Hippocampal formation (tissue), 2 donors: ENCODE measurements at regions not wholly inside any gene's neighbourhood (a gene's known extent, or its start where the extent isn't known, plus 50 kb on each side); places are given as distances from the start of the nearest gene placed in this dataset.
"Not testable (repeated sequence)": the region's sequence is repeated elsewhere in the genome, so short reads cannot be mapped to it uniquely, and the experiment has no call there.

ENCODE experiments used
- DNase-seq, 2 donors: peaks; one replicate each; lab custom pipeline; 2025; lab: John Stamatoyannopoulos, UW

DNA sequence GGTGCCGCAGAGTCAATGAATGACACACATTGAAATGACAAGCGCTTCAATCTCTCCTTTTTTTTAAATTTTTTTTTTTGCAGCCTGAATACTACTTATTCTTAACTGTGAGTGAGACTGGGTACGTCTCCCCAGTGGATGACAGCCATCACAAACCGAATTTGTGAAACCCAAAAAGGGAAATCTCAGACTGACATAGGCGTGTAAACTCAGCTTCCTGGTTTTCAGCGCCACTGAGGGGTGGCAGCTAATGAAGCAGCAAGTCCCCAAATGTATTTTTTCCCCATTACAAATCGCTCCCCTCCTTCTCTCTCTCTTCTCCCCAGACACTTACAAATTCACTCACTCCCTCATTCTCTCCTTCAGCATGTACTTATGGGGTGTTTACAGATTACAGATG is 196.0 kb downstream of the MAF start:
- no peak for DNase-seq

DNA sequence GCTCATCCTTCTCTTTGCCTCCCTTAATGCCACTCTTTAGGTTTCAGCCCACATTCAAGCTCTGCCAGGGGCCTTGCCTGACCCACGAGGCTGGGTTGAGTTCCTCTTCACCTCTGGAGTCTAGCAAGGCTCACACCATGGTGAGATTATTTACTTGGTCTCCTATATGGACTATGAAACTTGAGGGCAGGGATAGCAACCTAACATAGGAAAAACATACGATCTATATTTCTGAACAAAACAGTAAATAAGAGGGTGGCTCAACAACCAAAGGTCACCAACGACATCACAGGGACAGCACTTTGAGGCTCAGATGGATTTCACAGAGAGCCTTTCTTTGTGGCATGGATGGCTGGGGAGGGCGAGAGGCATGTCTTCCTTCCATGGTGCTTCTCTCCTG is 197.0 kb downstream of the MAF start:
- no peak for DNase-seq

GRCh38 chr16:79402920-79403319 is 197.6 kb downstream of the MAF start:
- DNase-seq = no peak

GRCh38 chr16:79402356-79402755 is 198.2 kb downstream of the MAF start:
- no peak for DNase-seq

- DNase-seq = no peak
Observed at GRCh38 chr16:79401782-79402181, 198.8 kb downstream of the MAF start.

GRCh38 chr16:79401157-79401556 is 199.4 kb downstream of the MAF start:
- no peak for DNase-seq

DNA sequence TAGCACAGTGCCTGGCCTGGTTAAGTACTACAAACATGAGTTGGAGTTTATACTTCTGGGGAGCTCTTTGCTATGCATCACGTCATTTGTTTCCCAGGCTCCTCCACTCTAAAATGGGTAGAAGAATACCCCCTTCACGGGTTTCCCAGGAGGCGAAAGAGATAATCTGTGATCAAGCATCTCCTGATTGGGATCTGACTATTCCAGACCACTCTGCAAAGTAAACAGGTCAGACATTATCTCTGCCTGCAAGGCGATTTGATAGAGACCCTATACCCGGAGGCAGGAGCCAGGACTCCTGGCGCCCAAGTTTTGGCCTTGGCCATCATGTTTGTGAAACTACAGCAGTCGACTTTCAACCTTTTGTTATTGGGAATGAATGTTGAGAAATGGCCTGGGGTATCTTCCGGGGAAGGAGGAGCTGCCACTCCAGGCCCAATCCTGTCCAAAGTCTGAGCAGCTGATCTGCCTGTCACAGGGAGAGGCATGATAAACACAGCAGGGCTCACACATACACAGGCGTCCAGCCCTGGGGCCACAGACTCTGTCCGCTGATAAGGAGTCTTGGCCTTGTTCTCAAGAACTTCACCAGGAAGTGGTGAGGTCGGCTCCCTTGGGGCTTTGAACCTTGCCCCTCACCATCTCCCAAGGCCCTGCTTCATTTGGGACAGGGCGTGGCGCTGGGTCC is 199.9 kb downstream of the MAF start:
- DNase-seq = no peak

DNA sequence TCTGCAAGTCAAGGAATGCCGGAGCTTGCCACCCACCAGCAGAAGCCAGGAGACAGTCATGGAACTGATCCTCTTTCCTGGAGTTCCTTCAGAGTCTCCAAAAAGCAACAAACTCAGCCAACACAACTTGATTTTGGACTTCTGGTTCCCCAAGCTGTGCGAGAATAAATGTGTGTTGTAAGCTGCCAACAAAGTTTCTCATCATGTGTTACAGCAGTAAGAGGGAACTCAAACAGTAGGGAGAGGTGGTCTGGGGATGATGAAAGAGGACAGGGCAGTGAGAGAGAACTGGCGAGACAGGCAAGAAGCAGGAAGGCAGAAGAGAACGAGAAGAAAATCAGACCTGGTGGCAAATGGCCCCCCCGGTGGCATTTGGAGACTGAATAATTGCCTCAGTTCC is 204.9 kb downstream of the MAF start:
- DNase-seq = no peak

- no peak for DNase-seq
Observed at GRCh38 chr16:79394206-79394605, 206.3 kb downstream of the MAF start.

- no peak for DNase-seq
Observed at GRCh38 chr16:79393564-79393963, 207.0 kb downstream of the MAF start.

DNA sequence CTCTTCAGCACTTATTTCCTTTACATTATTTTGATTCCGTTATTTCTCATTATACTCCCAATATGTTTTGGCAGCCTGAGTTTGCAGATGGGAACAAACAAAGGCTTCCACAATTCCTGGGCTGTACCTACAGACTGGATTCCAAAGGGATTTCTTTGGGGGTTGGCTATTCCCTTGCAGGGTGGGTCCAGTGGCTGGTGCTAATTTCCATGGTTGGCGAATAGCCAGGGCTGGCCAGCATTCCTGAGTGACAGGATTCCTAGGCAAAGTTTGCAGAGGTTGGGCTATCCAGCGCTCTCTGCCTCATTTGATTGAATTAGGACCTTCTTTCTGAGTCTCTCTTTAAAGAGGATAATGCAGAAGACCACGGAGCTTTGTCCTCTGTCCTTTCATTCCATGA is 207.4 kb downstream of the MAF start:
- no peak for DNase-seq

- no peak for DNase-seq
Observed at GRCh38 chr16:79392081-79392480, 208.5 kb downstream of the MAF start.

DNA sequence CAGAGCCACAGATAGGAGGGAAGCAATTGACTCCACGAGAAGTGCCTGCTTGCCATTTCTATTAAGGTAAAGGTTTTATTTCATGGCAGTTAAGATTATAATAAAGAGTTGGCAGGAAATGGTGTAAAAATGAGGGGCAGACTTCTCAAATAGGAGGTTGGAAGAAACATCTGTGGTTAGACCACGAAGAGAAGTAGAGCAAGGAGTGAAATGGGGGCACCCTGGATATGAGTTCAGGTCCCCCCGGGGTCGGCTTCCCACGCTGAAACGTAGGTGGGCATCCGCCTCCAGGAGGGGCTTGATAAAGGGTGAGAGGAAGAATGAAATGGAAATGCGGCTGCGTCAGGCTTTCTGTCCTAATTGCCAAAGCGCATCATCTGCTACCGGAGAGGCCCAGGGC is 209.1 kb downstream of the MAF start:
- no peak for DNase-seq

- no peak for DNase-seq
Observed at GRCh38 chr16:79390481-79391051, 210.0 kb downstream of the MAF start.

DNA sequence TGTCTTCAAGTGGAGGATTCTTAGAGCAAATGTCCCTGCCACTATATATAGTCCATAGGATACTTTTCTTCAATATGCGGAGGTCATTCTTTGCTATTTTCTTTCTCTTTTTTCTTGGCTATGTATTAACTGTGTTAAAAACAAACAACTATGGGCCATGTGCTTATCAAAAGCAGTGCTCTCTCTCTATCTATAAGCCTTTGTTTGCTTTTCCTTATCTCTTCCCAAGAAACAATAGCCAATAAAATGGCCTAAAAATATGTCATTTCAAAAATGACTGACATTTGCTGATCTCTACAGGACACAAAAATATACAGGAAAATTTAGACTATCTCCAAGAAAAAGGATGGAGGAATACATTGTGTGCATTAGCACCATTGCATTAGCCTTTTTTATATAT is 212.1 kb downstream of the MAF start:
- DNase-seq = no peak

DNA sequence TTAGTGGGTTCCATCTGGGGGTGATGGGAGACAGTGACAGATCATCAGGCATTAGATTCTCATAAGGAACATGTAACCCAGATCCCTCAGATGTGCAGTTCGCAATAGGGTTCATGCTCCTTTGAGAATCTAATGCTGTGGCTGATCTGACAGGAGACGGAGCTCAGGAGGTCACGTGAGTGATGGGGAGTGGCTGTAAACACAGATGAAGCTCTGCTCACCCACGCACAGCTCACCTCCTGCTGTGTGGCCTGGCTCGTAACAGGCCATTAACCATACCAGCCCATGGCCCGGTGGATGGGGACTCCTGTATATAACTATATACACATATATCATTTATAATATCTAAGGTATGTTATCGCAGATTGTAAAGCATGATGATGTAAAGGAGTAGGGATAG is 214.2 kb downstream of the MAF start:
- no peak for DNase-seq

DNA sequence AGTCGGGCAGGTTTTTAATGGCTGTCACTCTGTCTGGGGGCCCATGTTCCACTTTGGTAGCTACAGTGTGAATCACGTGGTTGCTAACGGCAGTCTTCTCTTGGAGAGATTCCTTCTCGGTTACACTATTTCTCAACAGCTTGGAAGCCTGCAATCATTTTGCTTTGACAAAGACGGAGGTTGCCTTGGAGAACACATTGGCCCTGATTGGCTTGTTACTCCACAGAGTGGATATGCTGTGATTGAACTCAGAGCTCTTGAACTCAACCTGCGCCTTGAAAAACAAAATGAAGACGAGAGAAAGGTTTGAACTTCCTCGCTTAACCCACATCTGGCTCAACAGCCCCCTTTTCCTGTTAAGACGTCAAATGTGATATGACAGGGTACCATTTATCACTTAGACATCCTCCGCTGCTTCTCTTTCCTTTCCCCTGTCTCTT is 218.9 kb downstream of the MAF start:
- no peak for DNase-seq

DNA sequence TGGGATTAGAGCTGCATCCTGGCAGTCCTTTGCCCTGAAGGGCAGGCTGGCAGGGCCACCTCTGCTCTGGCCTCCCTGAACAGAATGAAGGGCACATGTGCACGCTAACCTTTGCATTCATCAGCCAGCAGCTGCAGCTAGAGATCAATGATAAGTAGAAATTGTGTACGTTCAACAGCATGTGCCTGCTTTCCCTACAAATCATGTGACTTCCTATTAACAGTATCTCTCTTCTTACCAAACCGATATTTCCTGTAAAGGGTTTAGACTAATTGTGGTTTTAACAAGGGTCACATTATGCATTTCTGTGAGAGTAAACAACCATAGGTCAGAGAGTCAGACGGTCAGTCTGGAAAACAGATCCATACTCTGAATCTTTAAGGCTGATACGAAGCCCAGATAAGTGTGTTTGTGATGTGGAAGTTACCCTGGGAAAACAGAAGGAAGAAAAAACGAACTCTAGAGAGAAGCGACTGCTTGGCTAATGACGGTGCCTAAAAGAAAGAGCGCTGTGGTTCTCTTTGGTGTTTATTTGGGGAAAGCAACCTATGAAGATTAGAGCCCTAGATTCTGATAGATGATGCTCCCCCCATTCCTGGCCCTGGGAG is 219.4 kb downstream of the MAF start:
- no peak for DNase-seq

- DNase-seq = no peak
Observed at GRCh38 chr16:79379095-79379494, 221.4 kb downstream of the MAF start.

DNA sequence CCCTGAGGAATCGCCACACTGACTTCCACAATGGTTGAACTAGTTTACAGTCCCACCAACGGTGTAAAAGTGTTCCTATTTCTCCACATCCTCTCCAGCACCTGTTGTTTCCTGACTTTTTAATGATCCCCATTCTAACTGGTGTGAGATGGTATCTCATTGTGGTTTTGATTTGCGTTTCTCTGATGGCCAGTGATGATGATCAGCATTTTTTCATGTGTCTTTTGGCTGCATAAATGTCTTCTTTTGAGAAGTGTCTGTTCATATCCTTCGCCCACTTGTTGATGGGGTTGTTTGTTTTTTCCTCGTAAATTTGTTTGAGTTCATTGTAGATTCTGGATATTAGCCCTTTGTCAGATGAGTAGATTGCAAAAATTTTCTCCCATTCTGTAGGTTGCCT is 223.5 kb downstream of the MAF start:
- DNase-seq = not testable (repeated sequence)

- DNase-seq = no peak
Observed at GRCh38 chr16:79375351-79375750, 225.2 kb downstream of the MAF start.

GRCh38 chr16:79372503-79373184 is 227.9 kb downstream of the MAF start:
- no peak for DNase-seq

GRCh38 chr16:79370736-79371135 is 229.8 kb downstream of the MAF start:
- no peak for DNase-seq
